HepG2 (cell line): ENCODE measurements at regions not wholly inside any gene's neighbourhood (a gene's known extent, or its start where the extent isn't known, plus 50 kb on each side); places are given as distances from the start of the nearest gene placed in this dataset.

ENCODE experiments used
- ATAC-seq: fragments of 200-7000 bp; cut with Tn5 transposase; 3 replicates; pipeline ENCODE4 v1.9.1; 2020; ENCODE audit warnings: mild to moderate bottlenecking, moderate library complexity
- BruUV-seq: library from RNA; stranded (reverse); fragments of 400-500 nt; replicated peaks from 2 replicates; lab custom pipeline; 2021; lab: Mats Ljungman, UMichigan
- CTCF ChIA-PET: fragments of 300-600 bp; formaldehyde crosslinking; extraction: SDS; loops from one replicate; lab custom pipeline; 2021; ENCODE audit warnings: low total read pairs, inconsistent platforms, low intra/inter-chr PET ratio; lab: Yijun Ruan, JAX
- POLR2A ChIA-PET: fragments of 350-600 bp; sonication (Branson Sonifier 250); formaldehyde crosslinking; loops from one replicate; lab custom pipeline; 2020; ENCODE audit warnings: antibody characterized with exemption, inconsistent platforms; lab: Yijun Ruan, JAX
- DNase-seq: peaks from one replicate; pipeline ENCODE4 v3.0.0-alpha.2; 2015; ENCODE audit warnings: low spot score
- FAIRE-seq: peaks from 3 replicates; lab custom pipeline; 2011; peaks lifted over from hg19 to GRCh38; lab: Jason Lieb, UNC
- H2AFZ ChIP-seq: one replicate; pipeline ENCODE4 v1.6.1; 2011; ENCODE audit warnings: low read length, inconsistent platforms
- H3K27ac ChIP-seq: fragments of 300-600 bp; 3 replicates; pipeline ENCODE4 v1.8.0; 2011; ENCODE audit warnings: mixed run types, mild to moderate bottlenecking, mixed read lengths, low read length, inconsistent platforms; ENCODE audit not compliant: insufficient read depth; ENCODE audit errors: extremely low read length
- H3K27me3 ChIP-seq, 2 experiments: fragments of 200-600 bp in 1 of 2; 2 replicates in 1 of 2; 3 replicates in 1 of 2; pipeline versions ENCODE4 v1.6.0 to v1.8.0; 2011; ENCODE audit warnings: low read length in 2 of 2, mild to moderate bottlenecking in 2 of 2, moderate library complexity in 2 of 2, inconsistent platforms in 1 of 2; ENCODE audit not compliant: insufficient read depth in 2 of 2, control insufficient read depth in 1 of 2
- H3K36me3 ChIP-seq, 2 experiments: fragments of 200-600 bp in 1 of 2; replicated peaks in 1 of 2; 2 replicates in 1 of 2; 3 replicates in 1 of 2; pipeline versions ENCODE4 v1.5.1 to v1.8.0; 2011; ENCODE audit warnings: low read length in 2 of 2, inconsistent platforms in 1 of 2; ENCODE audit not compliant: insufficient read depth in 2 of 2, control insufficient read depth in 1 of 2
- H3K4me1 ChIP-seq: 2 replicates; pipeline ENCODE4 v1.5.1; 2012; ENCODE audit warnings: low read length, inconsistent platforms; ENCODE audit not compliant: insufficient read depth
- H3K4me2 ChIP-seq: 2 replicates; pipeline ENCODE4 v1.6.0; 2011; ENCODE audit warnings: low read depth, low read length, inconsistent platforms
- H3K4me3 ChIP-seq, 3 experiments: fragments of 200-600 bp in 1 of 3; sonication (generic), shearing (Covaris generic) in 1 of 3; replicated peaks in 1 of 3; 2 replicates each; pipeline ENCODE4 v1.5.1; 2011 to 2016; ENCODE audit warnings: low read length in 3 of 3, inconsistent platforms in 2 of 3, low read depth in 2 of 3, mild to moderate bottlenecking in 2 of 3, control low read depth in 1 of 3, mixed read lengths in 1 of 3; ENCODE audit not compliant: insufficient read depth in 1 of 3
- H3K79me2 ChIP-seq: one replicate; pipeline ENCODE4 v1.6.1; 2011; ENCODE audit warnings: low read length, inconsistent platforms; ENCODE audit not compliant: insufficient read depth
- H3K9ac ChIP-seq: 2 replicates; pipeline ENCODE4 v1.6.0; 2011; ENCODE audit warnings: mild to moderate bottlenecking, low read depth, low read length, inconsistent platforms; ENCODE audit not compliant: insufficient read depth
- H3K9me3 ChIP-seq: 2 replicates; pipeline ENCODE4 v1.5.1; 2012; ENCODE audit warnings: mild to moderate bottlenecking, low read length
- H4K20me1 ChIP-seq: 2 replicates; pipeline ENCODE4 v1.6.0; 2011; ENCODE audit warnings: inconsistent platforms, mild to moderate bottlenecking, low read length, moderate library complexity; ENCODE audit not compliant: insufficient read depth
- ARID5B ChIP-seq: IDR thresholded peaks from 2 replicates; pipeline ENCODE4 v1.4.0; 2020; ENCODE audit warnings: mild to moderate bottlenecking, missing genetic modification reagents
- CCDC6 ChIP-seq: sonication (generic); formaldehyde crosslinking; IDR thresholded peaks from 2 replicates; pipeline ENCODE4 v1.8.1; 2022; ENCODE audit warnings: mild to moderate bottlenecking, missing genetic modification reagents, moderate library complexity
- CEBPG ChIP-seq: IDR thresholded peaks from 2 replicates; pipeline ENCODE4 v1.6.1; 2016
- ETV6 ChIP-seq: sonication (generic); formaldehyde crosslinking; conservative IDR thresholded peaks from 2 replicates; pipeline ENCODE4 v1.4.0; 2020; ENCODE audit warnings: missing genetic modification reagents
- FOXP1 ChIP-seq, 2 experiments: fragments of 450-650 bp in 1 of 2; IDR thresholded peaks; 2 replicates each; pipeline ENCODE4 v1.6.1; 2017 to 2018; ENCODE audit warnings: antibody characterized with exemption in 1 of 2
- KLF15 ChIP-seq: sonication (generic); formaldehyde crosslinking; IDR thresholded peaks from 2 replicates; pipeline ENCODE4 v1.8.1; 2023; ENCODE audit warnings: borderline replicate concordance, mild to moderate bottlenecking, inconsistent platforms, missing genetic modification reagents, mixed read lengths
- MTF1 ChIP-seq: sonication (generic); formaldehyde crosslinking; IDR thresholded peaks from 2 replicates; pipeline ENCODE4 v1.5.0; 2020; ENCODE audit warnings: missing genetic modification reagents
- NR2F1 ChIP-seq, 2 experiments: fragments of 450-650 bp in 1 of 2; formaldehyde crosslinking in 1 of 2; IDR thresholded peaks; 2 replicates each; pipeline versions ENCODE4 v1.5.0 to v1.6.1; 2016 to 2020; ENCODE audit warnings: mild to moderate bottlenecking in 1 of 2, missing compliant biosample characterization in 1 of 2, missing genetic modification reagents in 1 of 2, moderate library complexity in 1 of 2
- PRDM10 ChIP-seq: sonication (generic); formaldehyde crosslinking; IDR thresholded peaks from 2 replicates; pipeline ENCODE4 v1.4.0; 2020; ENCODE audit warnings: low read depth, missing genetic modification reagents
- PTBP1 ChIP-seq: fragments of 200-400 bp; formaldehyde crosslinking; IDR thresholded peaks from 2 replicates; pipeline ENCODE4 v1.6.1; 2018; ENCODE audit warnings: low read length, low read depth; ENCODE audit not compliant: poor library complexity, severe bottlenecking
- SAFB2 ChIP-seq: sonication (generic); formaldehyde crosslinking; IDR thresholded peaks from 2 replicates; pipeline ENCODE4 v1.5.1; 2020; ENCODE audit warnings: missing genetic modification reagents, low read depth, mild to moderate bottlenecking, borderline replicate concordance
- SMAD9 ChIP-seq: sonication (generic); formaldehyde crosslinking; IDR thresholded peaks from 2 replicates; pipeline ENCODE4 v1.5.1; 2020; ENCODE audit warnings: mild to moderate bottlenecking, missing genetic modification reagents
- SYNCRIP ChIP-seq: fragments of 200-400 bp; formaldehyde crosslinking; IDR thresholded peaks from 2 replicates; pipeline ENCODE4 v1.6.1; 2018; ENCODE audit warnings: mild to moderate bottlenecking, low read depth, low read length; ENCODE audit not compliant: insufficient read depth
- TFDP2 ChIP-seq: sonication (generic); formaldehyde crosslinking; IDR thresholded peaks from 2 replicates; pipeline ENCODE4 v1.4.0; 2020; ENCODE audit warnings: missing genetic modification reagents
- ZNF17 ChIP-seq: sonication (generic); formaldehyde crosslinking; IDR thresholded peaks from 2 replicates; pipeline ENCODE4 v1.5.0; 2020; ENCODE audit warnings: mild to moderate bottlenecking, missing genetic modification reagents
- ZNF749 ChIP-seq: sonication (generic); formaldehyde crosslinking; IDR thresholded peaks from 2 replicates; pipeline ENCODE4 v1.8.0; 2022; ENCODE audit warnings: mild to moderate bottlenecking, missing genetic modification reagents, moderate library complexity, borderline replicate concordance
- ZNF816 ChIP-seq: sonication (generic); formaldehyde crosslinking; IDR thresholded peaks from 2 replicates; pipeline ENCODE4 v1.8.0; 2022; ENCODE audit warnings: missing genetic modification reagents, mild to moderate bottlenecking, borderline replicate concordance
- ZNF841 ChIP-seq: sonication (generic); formaldehyde crosslinking; IDR thresholded peaks from 2 replicates; pipeline ENCODE4 v1.8.1; 2023; ENCODE audit warnings: missing genetic modification reagents, borderline replicate concordance
- WGBS: methylation state at CpG from one replicate; pipeline ENCODE4 v1.1.6; 2017; ENCODE audit warnings: low lambda C conversion rate; 5-methylcytosine and 5-hydroxymethylcytosine counted together
- in situ Hi-C: cut with HindIII; loops from 2 replicates; pipeline ENCODE4 v1.10.0; 2017; ENCODE audit warnings: low pct_unique_long_range_greater_than_20kb; ENCODE audit not compliant: extremely low pct_ligation_motif_present
- intact Hi-C: fragments of 100-400 bp; cut with micrococcal nuclease; formaldehyde crosslinking; loops from one replicate; pipeline ENCODE4 v1.10.0; 2022; ENCODE audit not compliant: unreplicated experiment

- Histone ChIP-seq H3K27me3 (no peaks in the 10 kb centered on the region; a peak in 2 of 5 replicates), H3K4me2 (no peak overlapping the region), H2AFZ (no peak overlapping the region), H3K4me3 (no peak overlapping the region), H3K27ac (no peak overlapping the region), H3K9ac (no peak overlapping the region), H3K9me3 (no peaks in the 10 kb centered on the region), H3K79me2 (no peaks in the 10 kb centered on the region), H3K36me3 (no peaks in the 10 kb centered on the region), H4K20me1 (no peaks in the 10 kb centered on the region), H3K4me1 (no peaks in the 10 kb centered on the region)
- POLR2A ChIA-PET, result no interaction called here
- no TSS peak for BruUV-seq
- in situ Hi-C loops (no loop called here), intact Hi-C loops (no loop called here)
- 50% methylated on average over 2 of the region's 7 CpGs for WGBS
- ATAC-seq (no peak), FAIRE-seq (no peak), DNase-seq (no peak)
- CTCF ChIA-PET, result no interaction called here
- no peak for TF ChIP-seq SAFB2
- no peak for TF ChIP-seq CCDC6 (CRISPR knock-in tag)
- TF ChIP-seq ETV6 (CRISPR knock-in tag), result no peak
- no peak for TF ChIP-seq SMAD9 (CRISPR knock-in tag)
- TF ChIP-seq PTBP1, result no peak
- no peak for TF ChIP-seq MTF1 (CRISPR knock-in tag)
- no peak for TF ChIP-seq SYNCRIP
- TF ChIP-seq PRDM10 (CRISPR knock-in tag), result no peak
- TF ChIP-seq ZNF816 (CRISPR knock-in tag), result no peak
- TF ChIP-seq ZNF749 (CRISPR knock-in tag), result no peak
- no peak for TF ChIP-seq ZNF841
- no peak for TF ChIP-seq CEBPG
- no peak for TF ChIP-seq ARID5B (CRISPR knock-in tag)
- no peak for TF ChIP-seq ZNF17 (CRISPR knock-in tag)
- TF ChIP-seq KLF15 (CRISPR knock-in tag), result no peak
- TF ChIP-seq NR2F1 (CRISPR knock-in tag; IDR thresholded peaks at IDR 0.05), result no peak
- no peak for TF ChIP-seq TFDP2 (CRISPR knock-in tag)
- TF ChIP-seq FOXP1 (IDR thresholded peaks at IDR 0.05), result no peak
- no peak for TF ChIP-seq FOXP1 (CRISPR knock-in tag; IDR thresholded peaks at IDR 0.05)
These were observed 135.8 kb upstream of the AJAP1 start for GRCh38 chr1:4518621-4519020.
